ENCODE measurements at regions not wholly inside any gene's neighbourhood (a gene's known extent, or its start where the extent isn't known, plus 50 kb on each side); places are given as distances from the start of the nearest gene placed in this dataset.
A peak's percentile ranks its signal among the peaks of the same experiment; 100 is the strongest.

GRCh38 chr7:17205910-17206309 is 92.5 kb upstream of the AHR start:
- no peak overlapping the region for H3K9ac ChIP-seq (ENCODE audit: control insufficient read depth, extremely low read depth, insufficient read depth, low read length)
- H3K4me1 ChIP-seq (ENCODE audit: control insufficient read depth, extremely low read depth, insufficient read depth, low read length): peaks cover 15% of the 10 kb centered on the region
- TF ChIP-seq EZH2 (IDR thresholded peaks at IDR 0.05; ENCODE audit: low read length) (no peak), CTCF (optimal IDR thresholded peaks at IDR 0.05 in 1 of 3, IDR thresholded peaks at IDR 0.05 in 1 of 3, conservative IDR thresholded peaks at IDR 0.05 in 1 of 3; ENCODE audit: extremely low read depth in 1 of 3, insufficient read depth in 2 of 3, low read length in 3 of 3) (no peak)
- no peak overlapping the region for H2AFZ ChIP-seq (ENCODE audit: control insufficient read depth, low read length)
- no peaks in the 10 kb centered on the region for H3K9me3 ChIP-seq (ENCODE audit: control insufficient read depth, low read depth, low read length)
- H4K20me1 ChIP-seq (ENCODE audit: control insufficient read depth, extremely low read depth, insufficient read depth, low read length): no peaks in the 10 kb centered on the region
- H3K4me3 ChIP-seq (ENCODE audit: control insufficient read depth in 2 of 3, extremely low read depth in 1 of 3, insufficient read depth in 2 of 3, low read depth in 1 of 3, low read length in 3 of 3): no peak overlapping the region
- no peaks in the 10 kb centered on the region for H3K27me3 ChIP-seq (ENCODE audit: control insufficient read depth, extremely low read depth, insufficient read depth, low read length)
- no peaks in the 10 kb centered on the region for H3K79me2 ChIP-seq (ENCODE audit: control insufficient read depth, insufficient read depth, low read length)
- FAIRE-seq (no peak), DNase-seq (ENCODE audit: low read depth, low spot score) (no peak)
- no peaks in the 10 kb centered on the region for H3K36me3 ChIP-seq (ENCODE audit: control insufficient read depth in 2 of 2, extremely low read depth in 1 of 2, insufficient read depth in 2 of 2, low read length in 2 of 2)
- no peaks in the 10 kb centered on the region for H3K9me1 ChIP-seq (ENCODE audit: control insufficient read depth, extremely low read depth, insufficient read depth, low read length)
- H3K27ac ChIP-seq (ENCODE audit: control insufficient read depth, insufficient read depth, low read length): no peak overlapping the region
- dilution Hi-C loops (cut with MboI; ENCODE audit: extremely low pct_ligation_motif_present, low sequenced_read_pairs): no loop called here
- H3K4me2 ChIP-seq (ENCODE audit: control insufficient read depth, extremely low read depth, insufficient read depth, low read depth, low read length): no peak overlapping the region

GRCh38 chr7:17206349-17206905 is 92.0 kb upstream of the AHR start:
- no peaks in the 10 kb centered on the region for H4K20me1 ChIP-seq (ENCODE audit: control insufficient read depth, extremely low read depth, insufficient read depth, low read length)
- peak overlapping the region; percentile 4 for H2AFZ ChIP-seq (ENCODE audit: control insufficient read depth, low read length)
- TF ChIP-seq CTCF (optimal IDR thresholded peaks at IDR 0.05 in 1 of 3, IDR thresholded peaks at IDR 0.05 in 1 of 3, conservative IDR thresholded peaks at IDR 0.05 in 1 of 3; ENCODE audit: extremely low read depth in 1 of 3, insufficient read depth in 2 of 3, low read length in 3 of 3) (no peak), EZH2 (IDR thresholded peaks at IDR 0.05; ENCODE audit: low read length) (no peak)
- peaks cover 15% of the 10 kb centered on the region for H3K4me1 ChIP-seq (ENCODE audit: control insufficient read depth, extremely low read depth, insufficient read depth, low read length)
- no peaks in the 10 kb centered on the region for H3K36me3 ChIP-seq (ENCODE audit: control insufficient read depth in 2 of 2, extremely low read depth in 1 of 2, insufficient read depth in 2 of 2, low read length in 2 of 2)
- H3K4me2 ChIP-seq (ENCODE audit: control insufficient read depth, extremely low read depth, insufficient read depth, low read depth, low read length): peak overlapping the region; percentile 17
- no peaks in the 10 kb centered on the region for H3K27me3 ChIP-seq (ENCODE audit: control insufficient read depth, extremely low read depth, insufficient read depth, low read length)
- H3K4me3 ChIP-seq (ENCODE audit: control insufficient read depth in 2 of 3, extremely low read depth in 1 of 3, insufficient read depth in 2 of 3, low read depth in 1 of 3, low read length in 3 of 3): no peak overlapping the region
- DNase-seq (ENCODE audit: low read depth, low spot score) (no peak), FAIRE-seq (no peak)
- H3K79me2 ChIP-seq (ENCODE audit: control insufficient read depth, insufficient read depth, low read length): no peaks in the 10 kb centered on the region
- H3K9me1 ChIP-seq (ENCODE audit: control insufficient read depth, extremely low read depth, insufficient read depth, low read length): no peaks in the 10 kb centered on the region
- dilution Hi-C loops (cut with MboI; ENCODE audit: extremely low pct_ligation_motif_present, low sequenced_read_pairs): no loop called here
- H3K9ac ChIP-seq (ENCODE audit: control insufficient read depth, extremely low read depth, insufficient read depth, low read length): no peak overlapping the region
- H3K9me3 ChIP-seq (ENCODE audit: control insufficient read depth, low read depth, low read length): no peaks in the 10 kb centered on the region
- H3K27ac ChIP-seq (ENCODE audit: control insufficient read depth, insufficient read depth, low read length): peak overlapping the region; percentile 15

Data from keratinocyte (primary cell).